OCI-LY7 (cell line): ENCODE measurements at regions not wholly inside any gene's neighbourhood (a gene's known extent, or its start where the extent isn't known, plus 50 kb on each side); places are given as distances from the start of the nearest gene placed in this dataset.

ENCODE experiments used
- BruUV-seq: library from RNA; stranded (reverse); fragments of 400-500 nt; replicated peaks from 2 replicates; lab custom pipeline; 2021; lab: Mats Ljungman, UMichigan
- CTCF ChIA-PET: fragments of 300-600 bp; sonication (Branson Sonifier 250); formaldehyde crosslinking; loops from one replicate; lab custom pipeline; 2022; ENCODE audit warnings: antibody characterized with exemption; ENCODE audit not compliant: unreplicated experiment; lab: Charles Lee
- POLR2A ChIA-PET: fragments of 300-600 bp; sonication (Branson Sonifier 250); formaldehyde crosslinking; loops from one replicate; lab custom pipeline; 2022; ENCODE audit warnings: antibody characterized with exemption; lab: Charles Lee
- DNase-seq: peaks from one replicate; pipeline ENCODE4 v3.0.0-alpha.2; 2015; ENCODE audit warnings: low spot score
- H2AFZ ChIP-seq: fragments of 200-600 bp; sonication (generic), shearing (Covaris generic); 2 replicates; pipeline ENCODE4 v1.6.1; 2014; ENCODE audit warnings: mild to moderate bottlenecking, antibody characterized with exemption, low read length, moderate library complexity
- H3K27ac ChIP-seq: fragments of 200-600 bp; sonication (generic); 2 replicates; pipeline ENCODE4 v1.5.1; 2014; ENCODE audit warnings: mixed run types, low read depth, mild to moderate bottlenecking, moderate library complexity, low read length, inconsistent platforms; ENCODE audit not compliant: poor library complexity, severe bottlenecking
- H3K36me3 ChIP-seq: fragments of 200-600 bp; sonication (generic); 2 replicates; pipeline ENCODE4 v1.6.1; 2014; ENCODE audit warnings: mild to moderate bottlenecking, antibody characterized with exemption, low read length, moderate library complexity, mixed read lengths; ENCODE audit not compliant: insufficient read depth
- H3K4me1 ChIP-seq: fragments of 200-600 bp; sonication (generic); 2 replicates; pipeline ENCODE4 v1.5.1; 2014; ENCODE audit warnings: mild to moderate bottlenecking, low read length; ENCODE audit not compliant: insufficient read depth, poor library complexity, severe bottlenecking
- H3K4me2 ChIP-seq: fragments of 200-600 bp; sonication (generic); 2 replicates; pipeline ENCODE4 v1.6.1; 2014; ENCODE audit warnings: mild to moderate bottlenecking, low read length
- H3K4me3 ChIP-seq: fragments of 200-600 bp; sonication (generic); 2 replicates; pipeline ENCODE4 v1.5.1; 2014; ENCODE audit warnings: mild to moderate bottlenecking, low read depth, low read length; ENCODE audit not compliant: poor library complexity, severe bottlenecking
- H3K79me2 ChIP-seq: fragments of 200-600 bp; sonication (generic); 2 replicates; pipeline ENCODE4 v1.6.1; 2016; ENCODE audit warnings: low read depth, mild to moderate bottlenecking, low read length, moderate library complexity, mixed read lengths; ENCODE audit not compliant: insufficient read depth
- H3K9me2 ChIP-seq: fragments of 200-600 bp; sonication (generic); 2 replicates; pipeline ENCODE4 v1.6.1; 2016; ENCODE audit warnings: mild to moderate bottlenecking, low read length, mixed read lengths; ENCODE audit not compliant: insufficient read depth
- H3K9me3 ChIP-seq: fragments of 200-600 bp; sonication (generic); 2 replicates; pipeline ENCODE4 v1.6.1; 2014; ENCODE audit warnings: mild to moderate bottlenecking, mixed run types, low read length, mixed read lengths
- H4K20me1 ChIP-seq: fragments of 200-600 bp; sonication (generic); 2 replicates; pipeline ENCODE4 v1.6.1; 2014; ENCODE audit warnings: mild to moderate bottlenecking, antibody characterized with exemption, low read length, moderate library complexity, mixed read lengths; ENCODE audit not compliant: insufficient read depth
- EZH2phosphoT487 ChIP-seq: fragments of 200-600 bp; sonication (generic); IDR thresholded peaks from 2 replicates; pipeline ENCODE4 v1.6.1; 2018; ENCODE audit warnings: low read depth, borderline replicate concordance, mild to moderate bottlenecking, mixed run types, antibody characterized with exemption, low read length, moderate library complexity, mixed read lengths
- intact Hi-C: fragments of 100-400 bp; cut with micrococcal nuclease; formaldehyde crosslinking; loops from one replicate; pipeline ENCODE4 v1.10.0; 2022; ENCODE audit not compliant: unreplicated experiment
- TF ChIP-seq, protein P1 (sequence below): fragments of 200-600 bp; sonication (generic); conservative IDR thresholded peaks from 2 replicates; pipeline ENCODE4 v1.5.1; 2014; ENCODE audit warnings: mild to moderate bottlenecking, antibody characterized with exemption, low read length, moderate library complexity, mixed read lengths

DNA sequence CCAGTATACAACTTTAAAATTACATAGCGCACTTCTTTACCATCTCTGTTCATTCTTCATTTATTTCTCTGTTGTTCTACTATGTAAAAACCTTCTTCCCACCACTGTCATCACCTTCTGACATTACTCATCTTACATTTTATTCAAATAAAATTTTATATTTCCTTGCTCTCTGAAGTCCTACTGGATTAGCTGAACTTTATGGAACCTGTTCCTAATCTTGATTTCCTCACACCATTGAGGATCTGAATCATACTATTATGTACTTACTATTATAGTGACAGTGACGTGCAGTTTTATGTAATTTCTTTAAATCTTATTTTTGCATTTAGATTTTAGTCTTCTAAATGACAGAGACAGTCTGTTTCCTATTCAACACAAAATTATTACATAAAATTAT lies 98.3 kb downstream of the DYNAP start:
- intact Hi-C loops, result no loop called here
- H3K4me2 ChIP-seq, result no peak overlapping the region
- CTCF ChIA-PET, result no interaction called here
- no peaks in the 10 kb centered on the region for H3K9me3 ChIP-seq
- POLR2A ChIA-PET, result no interaction called here
- no peaks in the 10 kb centered on the region for H3K79me2 ChIP-seq
- no peak for DNase-seq
- H3K9me2 ChIP-seq, result no peaks in the 10 kb centered on the region
- H3K4me1 ChIP-seq, result no peaks in the 10 kb centered on the region
- no peaks in the 10 kb centered on the region for H4K20me1 ChIP-seq
- BruUV-seq, result no TSS peak
- H3K27ac ChIP-seq, result no peak overlapping the region
- H3K4me3 ChIP-seq, result no peak overlapping the region
- H3K36me3 ChIP-seq, result no peaks in the 10 kb centered on the region
- TF ChIP-seq, protein P1, sequence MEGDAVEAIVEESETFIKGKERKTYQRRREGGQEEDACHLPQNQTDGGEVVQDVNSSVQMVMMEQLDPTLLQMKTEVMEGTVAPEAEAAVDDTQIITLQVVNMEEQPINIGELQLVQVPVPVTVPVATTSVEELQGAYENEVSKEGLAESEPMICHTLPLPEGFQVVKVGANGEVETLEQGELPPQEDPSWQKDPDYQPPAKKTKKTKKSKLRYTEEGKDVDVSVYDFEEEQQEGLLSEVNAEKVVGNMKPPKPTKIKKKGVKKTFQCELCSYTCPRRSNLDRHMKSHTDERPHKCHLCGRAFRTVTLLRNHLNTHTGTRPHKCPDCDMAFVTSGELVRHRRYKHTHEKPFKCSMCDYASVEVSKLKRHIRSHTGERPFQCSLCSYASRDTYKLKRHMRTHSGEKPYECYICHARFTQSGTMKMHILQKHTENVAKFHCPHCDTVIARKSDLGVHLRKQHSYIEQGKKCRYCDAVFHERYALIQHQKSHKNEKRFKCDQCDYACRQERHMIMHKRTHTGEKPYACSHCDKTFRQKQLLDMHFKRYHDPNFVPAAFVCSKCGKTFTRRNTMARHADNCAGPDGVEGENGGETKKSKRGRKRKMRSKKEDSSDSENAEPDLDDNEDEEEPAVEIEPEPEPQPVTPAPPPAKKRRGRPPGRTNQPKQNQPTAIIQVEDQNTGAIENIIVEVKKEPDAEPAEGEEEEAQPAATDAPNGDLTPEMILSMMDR, result no peak
- TF ChIP-seq EZH2phosphoT487, result no peak
- H2AFZ ChIP-seq, result no peak overlapping the region

DNA sequence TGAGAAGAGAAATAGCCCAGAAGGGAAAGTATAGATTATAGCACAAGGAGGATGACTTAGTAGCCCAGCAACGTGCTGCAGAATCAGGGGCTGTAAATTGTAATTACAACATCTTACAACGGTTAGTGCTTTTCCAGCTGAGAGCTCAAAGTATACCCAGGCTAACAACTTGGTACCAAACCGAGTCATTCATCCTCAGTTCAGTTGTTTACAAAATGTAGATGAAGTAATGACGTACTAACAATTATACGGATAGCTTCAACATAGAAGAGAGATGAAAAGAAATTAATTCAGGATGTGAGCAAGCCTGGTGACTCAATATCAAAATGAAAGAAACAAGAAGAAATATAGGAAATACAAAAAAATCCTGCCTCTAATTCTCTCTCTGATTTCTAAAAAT lies 99.2 kb downstream of the DYNAP start:
- Histone ChIP-seq H3K79me2 (no peaks in the 10 kb centered on the region), H3K9me2 (no peaks in the 10 kb centered on the region), H3K4me3 (no peak overlapping the region), H3K27ac (no peak overlapping the region), H3K36me3 (no peaks in the 10 kb centered on the region), H3K4me1 (no peaks in the 10 kb centered on the region), H3K4me2 (no peak overlapping the region), H3K9me3 (no peaks in the 10 kb centered on the region), H4K20me1 (no peaks in the 10 kb centered on the region), H2AFZ (no peak overlapping the region)
- no peak for TF ChIP-seq EZH2phosphoT487
- TF ChIP-seq, protein P1, result no peak
- intact Hi-C loops, result no loop called here
- POLR2A ChIA-PET, result no interaction called here
- no TSS peak for BruUV-seq
- CTCF ChIA-PET, result no interaction called here
- no peak for DNase-seq

DNA sequence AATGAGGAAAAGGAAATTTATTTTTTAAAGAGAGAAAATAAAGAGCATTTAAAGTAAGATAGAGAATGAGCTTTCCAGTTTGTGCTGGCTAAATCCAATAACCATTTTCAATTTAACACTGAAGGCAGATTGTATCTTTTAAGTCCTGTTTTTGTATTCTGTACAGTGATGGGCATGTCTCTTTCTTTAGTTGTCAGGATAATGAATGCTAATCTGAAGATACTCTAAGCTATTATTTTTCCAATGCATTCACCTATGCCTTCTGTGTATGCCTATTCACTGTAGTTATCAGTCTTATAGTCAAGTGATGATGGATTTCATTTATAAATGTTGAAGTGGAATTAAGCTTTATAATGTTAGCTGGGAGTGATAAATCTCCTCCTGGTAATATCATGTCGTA lies 101.4 kb downstream of the DYNAP start:
- no peak overlapping the region for H3K4me3 ChIP-seq
- no peaks in the 10 kb centered on the region for H3K36me3 ChIP-seq
- ChIA-PET POLR2A (interaction anchor here (0.6 kb wide), 2 partner anchors 80 to 228 kb away, joined by 3 to 5 read pairs; no protein-coding TSS in a partner anchor), CTCF (no interaction called here)
- no TSS peak for BruUV-seq
- no peaks in the 10 kb centered on the region for H4K20me1 ChIP-seq
- H3K9me3 ChIP-seq, result no peaks in the 10 kb centered on the region
- H2AFZ ChIP-seq, result no peak overlapping the region
- H3K27ac ChIP-seq, result no peak overlapping the region
- TF ChIP-seq, protein P1, result no peak
- TF ChIP-seq EZH2phosphoT487, result no peak
- H3K9me2 ChIP-seq, result no peaks in the 10 kb centered on the region
- H3K79me2 ChIP-seq, result no peaks in the 10 kb centered on the region
- no peak for DNase-seq
- H3K4me2 ChIP-seq, result no peak overlapping the region
- intact Hi-C loops, result no loop called here
- H3K4me1 ChIP-seq, result no peaks in the 10 kb centered on the region
